Fibroblast of villous mesenchyme (primary cell): ENCODE measurements at regions not wholly inside any gene's neighbourhood (a gene's known extent, or its start where the extent isn't known, plus 50 kb on each side); places are given as distances from the start of the nearest gene placed in this dataset.

ENCODE experiments used
- DNase-seq: peaks from one replicate; pipeline ENCODE4 v3.0.0-alpha.2; 2010; ENCODE audit warnings: low read depth
- H3K4me3 ChIP-seq: 2 replicates; pipeline ENCODE4 v1.5.1; 2011; ENCODE audit warnings: low read depth, mild to moderate bottlenecking, low read length
- TF ChIP-seq, protein P1 (sequence below): IDR thresholded peaks from 2 replicates; pipeline ENCODE4 v1.5.1; 2012; ENCODE audit warnings: low read depth, mild to moderate bottlenecking, low read length; ENCODE audit not compliant: insufficient read depth

DNA sequence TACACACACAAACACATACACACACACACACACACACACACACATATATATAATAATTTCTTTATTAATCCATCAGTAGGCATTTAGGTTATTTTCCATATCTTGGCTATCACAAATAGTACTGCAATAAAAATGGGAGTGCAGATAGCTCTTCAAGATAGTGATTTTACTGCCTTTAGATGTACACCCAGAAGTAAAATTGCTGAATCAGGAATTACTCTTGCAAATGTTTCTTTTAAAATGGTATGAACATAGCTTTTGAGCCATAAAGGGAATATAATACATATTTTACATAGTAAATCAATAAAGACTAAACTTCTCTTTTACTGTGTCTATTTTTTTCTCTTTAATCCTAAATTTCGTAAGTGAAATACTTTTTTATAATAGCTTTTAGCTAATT, 1251.1 kb downstream of the ZPLD1 start:
- TF ChIP-seq, protein P1, sequence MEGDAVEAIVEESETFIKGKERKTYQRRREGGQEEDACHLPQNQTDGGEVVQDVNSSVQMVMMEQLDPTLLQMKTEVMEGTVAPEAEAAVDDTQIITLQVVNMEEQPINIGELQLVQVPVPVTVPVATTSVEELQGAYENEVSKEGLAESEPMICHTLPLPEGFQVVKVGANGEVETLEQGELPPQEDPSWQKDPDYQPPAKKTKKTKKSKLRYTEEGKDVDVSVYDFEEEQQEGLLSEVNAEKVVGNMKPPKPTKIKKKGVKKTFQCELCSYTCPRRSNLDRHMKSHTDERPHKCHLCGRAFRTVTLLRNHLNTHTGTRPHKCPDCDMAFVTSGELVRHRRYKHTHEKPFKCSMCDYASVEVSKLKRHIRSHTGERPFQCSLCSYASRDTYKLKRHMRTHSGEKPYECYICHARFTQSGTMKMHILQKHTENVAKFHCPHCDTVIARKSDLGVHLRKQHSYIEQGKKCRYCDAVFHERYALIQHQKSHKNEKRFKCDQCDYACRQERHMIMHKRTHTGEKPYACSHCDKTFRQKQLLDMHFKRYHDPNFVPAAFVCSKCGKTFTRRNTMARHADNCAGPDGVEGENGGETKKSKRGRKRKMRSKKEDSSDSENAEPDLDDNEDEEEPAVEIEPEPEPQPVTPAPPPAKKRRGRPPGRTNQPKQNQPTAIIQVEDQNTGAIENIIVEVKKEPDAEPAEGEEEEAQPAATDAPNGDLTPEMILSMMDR, result no peak
- H3K4me3 ChIP-seq, result no peak overlapping the region
- DNase-seq, result no peak

DNA sequence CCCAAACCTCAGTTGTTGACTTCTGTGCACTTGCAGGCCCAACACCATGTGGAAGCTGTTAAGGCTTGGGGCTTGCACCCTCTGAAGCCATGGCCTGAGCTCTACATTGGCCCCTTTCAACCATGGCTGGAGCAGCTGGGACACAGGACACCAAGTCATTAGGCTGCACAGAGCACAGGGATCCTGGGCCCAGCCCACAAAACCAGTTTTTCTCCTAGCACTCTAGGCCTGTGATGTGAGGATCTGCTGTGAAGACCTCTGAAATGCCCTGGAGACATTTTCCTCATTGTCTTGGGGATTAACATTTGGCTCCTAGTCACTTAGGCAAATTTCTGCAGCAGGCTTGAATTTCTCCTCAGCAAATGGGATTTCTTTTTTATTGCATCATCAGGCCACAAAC, 1255.7 kb downstream of the ZPLD1 start:
- H3K4me3 ChIP-seq, result no peak overlapping the region
- no peak for DNase-seq
- TF ChIP-seq, protein P1, result no peak

DNA sequence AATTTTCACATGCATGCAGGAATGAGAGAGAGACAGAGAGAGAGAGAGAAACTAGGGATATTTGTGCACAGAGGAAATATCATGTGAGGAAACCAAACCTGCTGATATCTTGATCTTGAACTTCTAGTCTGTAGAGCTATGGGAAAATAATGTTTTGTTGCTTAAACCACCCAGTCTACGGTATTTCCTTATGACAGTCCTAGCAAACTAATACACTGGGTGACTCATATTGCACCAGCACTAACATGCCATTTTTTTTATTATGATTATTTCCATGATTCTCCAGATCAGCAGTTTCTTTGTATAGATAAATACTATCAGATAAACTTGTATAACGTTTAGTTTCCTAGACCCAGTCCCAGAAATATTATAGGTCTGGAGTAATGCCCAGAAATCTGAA, 1259.0 kb downstream of the ZPLD1 start:
- DNase-seq, result no peak
- H3K4me3 ChIP-seq, result no peak overlapping the region
- TF ChIP-seq, protein P1, result no peak

DNA sequence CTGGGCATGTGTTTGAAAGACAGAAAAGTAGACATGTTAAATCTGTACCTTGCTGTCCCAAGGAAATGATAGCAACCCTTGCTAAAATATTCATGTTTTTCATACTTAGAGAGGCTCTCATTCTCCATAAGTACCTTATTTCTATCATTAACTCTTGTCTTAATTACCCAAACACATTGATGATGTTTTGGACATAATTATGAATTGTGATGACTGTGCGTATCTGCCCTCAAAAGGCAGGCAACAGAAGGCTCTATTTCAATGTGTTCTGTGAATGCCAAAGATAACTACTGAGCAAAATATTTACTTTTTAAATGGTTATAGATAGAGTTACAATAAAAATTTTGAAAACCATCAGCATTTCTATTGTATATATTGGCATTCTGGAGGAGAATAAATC, 1263.8 kb downstream of the ZPLD1 start:
- TF ChIP-seq, protein P1, result no peak
- DNase-seq, result no peak
- no peak overlapping the region for H3K4me3 ChIP-seq

DNA sequence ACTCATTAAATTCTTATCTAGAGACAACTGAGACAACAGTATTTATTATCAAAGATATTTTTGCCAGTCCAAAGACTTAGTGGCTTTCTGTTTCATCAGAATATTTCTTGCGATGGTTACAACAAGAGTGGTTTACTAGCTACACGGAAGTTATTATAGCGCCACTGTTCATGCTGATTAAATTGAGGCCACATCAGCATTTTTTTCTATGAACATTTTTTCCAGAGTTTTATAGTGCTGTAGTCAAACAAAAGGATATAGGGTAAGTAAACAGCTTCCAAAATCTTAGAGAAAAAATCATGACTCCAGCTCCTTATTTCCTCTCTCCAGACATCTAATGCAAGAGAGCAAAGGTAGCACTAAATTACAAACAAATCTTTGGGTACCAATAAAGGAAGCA, 1264.4 kb downstream of the ZPLD1 start:
- DNase-seq, result no peak
- H3K4me3 ChIP-seq, result no peak overlapping the region
- TF ChIP-seq, protein P1, result no peak

DNA sequence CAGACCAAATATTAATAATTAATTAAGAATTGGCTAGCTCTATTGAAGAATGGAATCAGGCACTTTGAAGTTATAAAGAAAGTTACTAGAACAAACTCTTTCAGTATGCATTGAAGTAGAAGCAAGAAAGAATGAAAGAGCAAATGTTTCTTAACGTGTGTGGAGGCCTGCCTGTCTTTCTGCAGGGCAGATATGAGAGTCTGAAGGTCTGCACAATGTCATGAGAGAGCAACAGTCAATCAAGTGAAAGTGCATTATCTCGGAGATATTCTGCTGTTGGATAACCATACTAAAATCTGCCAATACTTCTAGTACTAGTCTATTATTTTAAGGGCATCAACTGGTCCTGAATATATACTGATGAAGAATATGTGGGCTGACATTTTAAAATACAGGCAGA, 1270.8 kb downstream of the ZPLD1 start:
- TF ChIP-seq, protein P1, result no peak
- no peak overlapping the region for H3K4me3 ChIP-seq
- no peak for DNase-seq

DNA sequence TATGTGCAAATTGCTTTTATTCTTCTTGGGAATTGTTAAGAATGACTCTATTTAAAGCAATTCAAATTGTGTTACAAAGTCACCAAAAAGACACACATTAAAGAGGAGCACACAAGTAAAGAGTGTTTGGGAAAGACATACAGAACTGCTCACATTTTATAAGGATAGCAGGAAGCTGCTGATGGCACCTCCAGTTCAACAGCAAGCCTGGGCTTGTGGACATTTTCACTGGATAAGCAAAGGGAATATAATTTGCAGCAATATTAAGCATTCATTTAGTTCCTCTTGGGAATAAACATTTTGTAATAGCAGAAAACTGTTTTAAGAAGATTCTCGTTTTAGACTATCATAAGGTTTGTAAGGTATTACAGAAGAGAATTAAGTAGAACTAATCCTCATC, 1271.9 kb downstream of the ZPLD1 start:
- DNase-seq, result no peak
- H3K4me3 ChIP-seq, result no peak overlapping the region
- TF ChIP-seq, protein P1, result no peak
